HAP-1 (cell line): ENCODE measurements at regions not wholly inside any gene's neighbourhood (a gene's known extent, or its start where the extent isn't known, plus 50 kb on each side); places are given as distances from the start of the nearest gene placed in this dataset.
A peak's percentile ranks its signal among the peaks of the same experiment; 100 is the strongest.

ENCODE experiments used
- DNase-seq, 2 experiments: peaks; one replicate each; pipeline ENCODE4 v3.0.0-alpha.2; 2016 to 2020; ENCODE audit warnings: low spot score in 2 of 2
- H3K27me3 ChIP-seq: fragments of 250-450 bp; sonication (Bioruptor Pico); 2 replicates; pipeline ENCODE4 v1.5.1; 2020; ENCODE audit warnings: low read depth, mild to moderate bottlenecking, moderate library complexity
- H3K36me3 ChIP-seq: fragments of 250-450 bp; sonication (Bioruptor Pico); replicated peaks from 2 replicates; pipeline ENCODE4 v1.5.1; 2020; ENCODE audit warnings: mild to moderate bottlenecking
- H3K4me1 ChIP-seq: fragments of 250-450 bp; sonication (Bioruptor Pico); 2 replicates; pipeline ENCODE4 v1.5.1; 2020; ENCODE audit warnings: mild to moderate bottlenecking
- H3K4me3 ChIP-seq: fragments of 250-450 bp; sonication (Bioruptor Pico); 2 replicates; pipeline ENCODE4 v1.5.1; 2020; ENCODE audit warnings: mild to moderate bottlenecking, moderate library complexity
- H3K9me3 ChIP-seq: fragments of 250-450 bp; sonication (Bioruptor Pico); 2 replicates; pipeline ENCODE4 v1.5.1; 2020; ENCODE audit warnings: mild to moderate bottlenecking, moderate library complexity
- in situ Hi-C: fragments of 300-500 bp; cut with MboI; formaldehyde crosslinking; loops from 3 replicates; pipeline ENCODE4 v1.14.3; 2020; ENCODE audit warnings: low sequenced_read_pairs, inconsistent platforms, mixed read lengths

DNA sequence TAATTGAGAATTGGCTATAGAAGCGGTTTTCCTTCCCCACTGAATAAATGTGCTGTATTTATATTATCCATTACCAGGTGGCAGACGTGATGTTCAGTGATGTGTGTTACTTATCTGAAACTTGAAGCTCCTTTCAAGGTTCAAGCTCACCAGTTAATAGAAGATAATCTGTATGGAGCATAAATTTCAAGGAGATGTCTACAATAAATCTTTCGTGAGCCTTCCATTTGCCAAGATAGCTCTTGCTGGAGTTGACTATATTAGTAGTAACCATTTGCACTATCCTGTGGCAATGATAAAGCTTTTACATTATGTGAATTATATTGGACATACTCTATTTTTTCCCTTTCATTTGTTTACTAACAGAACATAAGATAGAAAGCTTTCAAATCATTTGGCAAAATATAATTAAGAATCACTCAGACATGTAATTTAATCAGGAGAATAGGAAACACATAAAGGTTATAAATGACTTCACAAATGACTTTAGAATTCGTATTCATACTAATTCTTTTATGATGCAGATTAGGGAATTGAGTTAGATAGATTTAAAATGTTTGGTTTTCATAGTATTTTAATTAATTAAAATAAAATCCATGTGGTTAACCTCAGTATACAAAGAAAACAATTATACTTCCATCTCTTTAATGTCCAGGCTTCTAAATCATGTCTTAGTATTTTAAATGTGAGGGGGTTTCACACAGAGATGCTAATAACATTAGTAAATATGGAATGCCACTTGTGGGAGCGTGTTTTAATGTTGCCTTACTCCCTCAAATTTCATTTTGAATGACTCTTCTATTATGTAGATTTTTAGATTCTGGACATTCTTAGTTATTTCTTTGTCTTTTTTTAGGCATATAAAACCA lies 664.4 kb upstream of the CDH8 start:
- Histone ChIP-seq H3K4me1 (peaks cover 13% of the 10 kb centered on the region), H3K27me3 (no peaks in the 10 kb centered on the region), H3K36me3 (no peaks in the 10 kb centered on the region), H3K4me3 (no peak overlapping the region), H3K9me3 (no peaks in the 10 kb centered on the region)
- in situ Hi-C loops, result loop anchor here (25.0 kb wide), 1 partner anchor 463 kb away; no protein-coding TSS in a partner anchor
- peak in 1 of 2 experiments; percentile 95 for DNase-seq

DNA sequence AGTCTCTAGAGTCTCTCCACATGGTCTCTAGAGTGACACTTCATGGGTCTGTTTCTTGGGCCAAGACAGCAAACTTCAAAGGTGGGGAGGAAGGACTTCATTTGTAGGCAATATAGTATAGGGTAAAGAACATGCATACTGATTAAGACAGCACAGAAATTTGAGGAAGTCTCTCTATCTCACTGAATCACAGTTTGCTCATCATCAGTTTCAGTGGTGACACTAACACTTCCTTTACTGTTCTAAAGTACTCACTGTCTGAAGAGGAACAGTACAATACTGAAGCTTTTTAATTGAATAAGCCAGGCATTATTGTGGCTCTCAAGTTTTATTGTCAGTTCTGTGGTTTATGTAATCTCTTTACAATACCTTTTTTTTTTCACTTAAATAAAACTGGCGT lies 656.4 kb upstream of the CDH8 start:
- in situ Hi-C loops, result loop anchor here (25.0 kb wide), 1 partner anchor 595 kb away; no protein-coding TSS in a partner anchor
- H3K27me3 ChIP-seq, result no peaks in the 10 kb centered on the region
- no peaks in the 10 kb centered on the region for H3K36me3 ChIP-seq
- H3K4me1 ChIP-seq, result peaks cover 11% of the 10 kb centered on the region
- H3K4me3 ChIP-seq, result no peak overlapping the region
- DNase-seq, result peak in 1 of 2 experiments; percentile 36
- H3K9me3 ChIP-seq, result peaks cover 11% of the 10 kb centered on the region

DNA sequence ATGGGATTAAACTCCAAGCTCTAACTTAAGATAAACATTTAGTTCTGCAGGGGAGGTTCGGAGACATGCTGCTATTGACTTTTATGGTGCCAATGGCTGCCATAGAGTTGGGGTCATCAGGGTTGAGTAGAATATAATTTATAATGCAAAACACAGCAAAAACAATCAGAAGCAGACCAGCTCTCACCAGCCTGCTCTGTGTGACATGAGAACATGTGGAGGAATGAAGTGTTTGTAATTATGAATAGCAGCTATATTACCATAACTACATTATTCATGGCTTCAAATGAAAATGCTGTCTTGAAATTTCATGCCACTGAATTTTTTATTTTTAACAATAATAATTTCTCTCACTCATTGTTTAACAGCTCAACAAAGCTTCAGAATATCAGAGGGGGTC lies 645.6 kb upstream of the CDH8 start:
- Histone ChIP-seq H3K36me3 (no peaks in the 10 kb centered on the region), H3K9me3 (peaks cover 12% of the 10 kb centered on the region), H3K4me1 (no peaks in the 10 kb centered on the region), H3K27me3 (no peaks in the 10 kb centered on the region), H3K4me3 (no peak overlapping the region)
- in situ Hi-C loops, result loop anchor here (25.0 kb wide), 1 partner anchor 605 kb away; no protein-coding TSS in a partner anchor
- no peak for DNase-seq

DNA sequence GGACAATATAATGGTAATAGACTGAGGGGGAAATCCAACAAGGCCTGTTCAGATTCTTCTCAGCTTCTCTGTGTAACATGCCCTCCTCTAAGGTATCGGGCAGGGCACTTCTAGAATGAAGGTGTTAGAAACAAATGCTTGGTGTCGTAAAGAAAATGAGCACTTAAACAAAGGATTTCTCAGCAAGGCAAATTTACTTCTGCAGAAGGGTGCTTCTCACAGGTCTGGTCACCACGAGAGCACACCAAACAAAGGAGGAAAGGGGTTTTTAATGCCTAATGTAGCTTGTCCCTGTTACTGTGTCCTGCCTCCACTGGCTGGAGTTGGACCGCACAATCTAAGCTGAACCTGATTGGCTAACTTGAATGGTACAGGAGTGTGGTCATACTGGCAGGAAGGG lies 642.6 kb upstream of the CDH8 start:
- no peak overlapping the region for H3K4me3 ChIP-seq
- H3K36me3 ChIP-seq, result no peaks in the 10 kb centered on the region
- DNase-seq, result no peak
- peaks cover 10% of the 10 kb centered on the region for H3K9me3 ChIP-seq
- H3K27me3 ChIP-seq, result no peaks in the 10 kb centered on the region
- in situ Hi-C loops, result loop anchor here (25.0 kb wide), 1 partner anchor 609 kb away; no protein-coding TSS in a partner anchor
- H3K4me1 ChIP-seq, result no peaks in the 10 kb centered on the region

DNA sequence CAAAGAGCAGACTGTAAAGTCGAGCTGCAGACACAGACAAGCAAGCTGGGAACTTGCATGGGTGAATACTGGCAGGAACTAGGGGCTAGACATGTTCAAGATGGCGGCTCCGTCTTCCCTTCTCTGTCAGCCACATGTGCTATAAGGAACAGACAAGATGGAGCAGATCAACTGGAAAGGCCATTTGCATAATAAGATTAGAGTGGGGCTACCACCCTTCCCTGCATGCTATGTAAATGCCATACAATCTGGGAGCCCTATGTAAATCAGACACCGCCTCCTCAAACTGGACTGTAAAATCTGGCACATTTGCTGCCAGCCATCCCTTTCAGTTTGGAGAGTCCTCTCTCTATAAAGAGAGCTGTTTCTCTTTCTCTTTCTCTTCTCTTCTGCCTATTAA lies 640.1 kb upstream of the CDH8 start:
- Histone ChIP-seq H3K36me3 (no peaks in the 10 kb centered on the region), H3K27me3 (no peaks in the 10 kb centered on the region), H3K9me3 (peaks cover 10% of the 10 kb centered on the region), H3K4me3 (no peak overlapping the region), H3K4me1 (no peaks in the 10 kb centered on the region)
- no peak for DNase-seq
- in situ Hi-C loops, result loop anchor here (25.0 kb wide), 1 partner anchor 611 kb away; no protein-coding TSS in a partner anchor

DNA sequence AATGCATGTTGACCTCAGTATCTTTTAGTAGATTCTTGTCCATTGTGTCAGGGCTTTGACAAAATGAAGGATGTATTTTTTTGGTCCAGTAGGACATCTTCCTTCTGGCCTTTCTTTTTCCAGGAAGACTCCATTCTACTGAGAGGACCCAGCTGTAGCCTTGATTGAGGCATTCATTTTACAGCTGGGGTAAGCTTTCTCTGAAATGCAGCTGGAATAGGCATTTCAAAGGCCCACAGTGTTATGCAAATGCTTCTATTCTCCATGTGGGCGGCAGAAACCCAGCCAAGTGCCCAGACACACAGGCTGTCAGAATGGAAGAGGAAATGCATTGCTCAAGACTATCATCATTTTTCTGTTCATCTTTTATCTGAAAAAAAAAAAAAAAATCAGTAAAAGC lies 629.0 kb upstream of the CDH8 start:
- Histone ChIP-seq H3K4me1 (peaks cover 12% of the 10 kb centered on the region), H3K27me3 (no peaks in the 10 kb centered on the region), H3K36me3 (no peaks in the 10 kb centered on the region), H3K4me3 (no peak overlapping the region), H3K9me3 (no peaks in the 10 kb centered on the region; the same call in 1 of the 2 replicates)
- in situ Hi-C loops, result no loop called here
- DNase-seq, result peak; percentile 79 to 93

DNA sequence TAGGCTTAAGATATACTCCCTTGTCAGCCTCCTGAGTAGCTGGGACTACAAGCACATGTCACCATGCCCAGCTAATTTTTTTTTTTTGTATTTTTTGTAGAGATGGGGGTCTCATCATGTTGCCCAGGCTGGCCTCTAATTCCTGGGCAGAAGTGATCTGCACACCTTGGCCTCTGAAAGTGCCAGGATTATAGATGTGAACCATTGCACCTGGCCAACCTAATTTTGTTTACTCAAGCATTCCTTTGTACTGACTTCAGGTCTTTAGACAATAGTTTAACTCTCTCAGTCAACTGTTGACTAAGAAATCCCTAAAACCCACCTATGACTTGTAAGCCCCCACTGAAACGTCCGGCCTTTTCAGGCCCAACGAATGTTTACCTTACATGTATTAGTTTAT lies 628.3 kb upstream of the CDH8 start:
- no peak for DNase-seq
- no peaks in the 10 kb centered on the region for H3K27me3 ChIP-seq

DNA sequence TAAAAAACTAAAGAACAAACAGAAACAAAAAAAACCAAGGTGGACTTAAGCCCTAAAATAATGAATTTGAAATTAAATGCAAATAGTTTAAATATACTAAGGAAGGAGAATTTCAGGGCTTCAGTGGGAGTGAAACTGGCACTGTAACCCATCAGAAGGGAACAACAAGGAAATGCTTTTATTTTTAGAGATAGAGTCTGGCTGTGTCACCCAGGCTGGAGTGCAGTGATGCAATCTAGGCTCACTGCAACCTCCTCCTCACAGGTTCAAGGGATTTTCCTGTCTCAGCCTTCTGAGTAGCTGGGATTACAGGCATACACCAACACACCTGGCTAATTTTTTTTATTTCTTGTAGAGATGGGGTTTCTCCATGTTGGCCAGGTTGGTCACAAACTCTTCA lies 625.2 kb upstream of the CDH8 start:
- no peaks in the 10 kb centered on the region for H3K9me3 ChIP-seq
- DNase-seq, result no peak
- peaks cover 12% of the 10 kb centered on the region for H3K4me1 ChIP-seq
- in situ Hi-C loops, result no loop called here
- no peaks in the 10 kb centered on the region for H3K36me3 ChIP-seq
- no peak overlapping the region for H3K4me3 ChIP-seq
- no peaks in the 10 kb centered on the region for H3K27me3 ChIP-seq

More for the DNA sequence above, 628.3 kb upstream of the CDH8 start:
- no peak overlapping the region for H3K4me3 ChIP-seq
- no peaks in the 10 kb centered on the region for H3K36me3 ChIP-seq
- H3K4me1 ChIP-seq, result peaks cover 12% of the 10 kb centered on the region
- H3K9me3 ChIP-seq, result no peaks in the 10 kb centered on the region; the same call in 1 of the 2 replicates
- in situ Hi-C loops, result no loop called here

DNA sequence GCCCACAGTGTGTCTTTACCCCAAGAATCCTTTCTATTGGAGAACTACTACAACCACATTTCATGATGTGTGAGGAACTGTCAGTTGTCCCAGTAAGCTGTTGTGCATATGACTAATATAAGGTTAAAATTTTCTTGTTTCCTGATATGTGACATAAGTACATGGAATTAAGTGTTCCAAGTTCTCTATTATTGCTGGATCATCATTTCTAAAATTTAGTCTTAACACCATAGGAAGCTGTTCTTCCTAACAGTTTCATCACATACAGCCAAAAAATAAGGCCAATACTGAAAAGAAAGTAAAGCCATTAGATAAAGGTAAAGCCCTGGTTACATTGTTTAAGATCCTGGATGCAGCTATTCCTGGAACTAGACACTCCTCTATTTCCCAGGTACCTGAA lies 620.9 kb upstream of the CDH8 start:
- no peak for DNase-seq
- H3K9me3 ChIP-seq, result no peaks in the 10 kb centered on the region
- H3K4me1 ChIP-seq, result no peaks in the 10 kb centered on the region
- H3K27me3 ChIP-seq, result no peaks in the 10 kb centered on the region
- H3K4me3 ChIP-seq, result no peak overlapping the region
- no peaks in the 10 kb centered on the region for H3K36me3 ChIP-seq
- in situ Hi-C loops, result no loop called here

DNA sequence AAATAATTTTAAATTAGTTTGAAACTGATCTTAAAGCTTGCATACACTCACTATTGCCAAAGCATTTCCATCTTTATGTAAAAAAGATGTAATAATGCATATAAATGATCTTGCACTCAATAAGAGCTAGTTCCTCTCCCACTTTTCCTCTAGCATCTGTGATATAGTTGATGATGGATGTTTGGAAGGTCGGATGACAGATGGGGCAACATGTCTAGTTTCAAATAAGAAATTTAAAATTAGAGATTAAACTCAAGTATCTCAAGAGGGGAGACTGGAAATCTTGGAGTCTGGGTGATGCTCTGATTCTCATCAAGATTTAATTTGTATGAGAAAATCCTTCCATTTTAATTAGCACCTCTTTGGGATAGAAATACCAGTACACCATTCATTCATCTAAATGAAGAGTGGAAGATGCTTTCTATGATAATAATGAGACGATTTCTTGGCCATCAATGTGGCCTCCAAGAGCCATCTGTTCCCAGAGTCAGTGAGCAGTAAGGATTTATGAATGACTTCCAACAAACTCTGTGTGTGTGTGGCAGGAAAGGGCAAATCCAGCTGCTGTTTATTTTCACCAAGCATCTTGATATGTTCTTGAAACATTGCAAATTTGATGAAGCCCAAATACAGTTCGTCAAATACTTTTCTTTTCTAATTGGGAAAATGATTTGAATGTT lies 616.3 kb upstream of the CDH8 start:
- no peak for DNase-seq
- Histone ChIP-seq H3K9me3 (no peaks in the 10 kb centered on the region), H3K4me1 (no peaks in the 10 kb centered on the region), H3K36me3 (no peaks in the 10 kb centered on the region), H3K4me3 (no peak overlapping the region), H3K27me3 (no peaks in the 10 kb centered on the region)
- in situ Hi-C loops, result no loop called here

DNA sequence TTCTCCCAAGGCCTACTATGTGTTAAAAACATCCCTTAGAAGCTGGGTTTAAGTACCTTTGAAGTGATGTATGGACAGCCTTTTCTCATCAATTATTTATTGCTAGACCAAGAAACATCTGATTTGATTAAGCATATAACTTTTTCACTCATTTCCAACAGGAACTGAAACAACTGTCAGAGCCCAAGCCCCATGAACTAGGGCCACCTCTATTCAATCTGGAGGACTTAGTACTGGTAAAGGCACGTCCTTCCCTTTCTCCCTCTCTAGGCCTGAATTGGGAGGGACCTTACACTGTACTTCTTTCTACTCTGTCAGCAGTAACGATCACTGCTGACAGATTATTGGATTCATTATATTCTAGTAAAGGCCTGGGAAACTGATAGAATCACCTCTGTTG lies 612.0 kb upstream of the CDH8 start:
- no peak overlapping the region for H3K4me3 ChIP-seq
- DNase-seq, result no peak
- in situ Hi-C loops, result no loop called here

DNA sequence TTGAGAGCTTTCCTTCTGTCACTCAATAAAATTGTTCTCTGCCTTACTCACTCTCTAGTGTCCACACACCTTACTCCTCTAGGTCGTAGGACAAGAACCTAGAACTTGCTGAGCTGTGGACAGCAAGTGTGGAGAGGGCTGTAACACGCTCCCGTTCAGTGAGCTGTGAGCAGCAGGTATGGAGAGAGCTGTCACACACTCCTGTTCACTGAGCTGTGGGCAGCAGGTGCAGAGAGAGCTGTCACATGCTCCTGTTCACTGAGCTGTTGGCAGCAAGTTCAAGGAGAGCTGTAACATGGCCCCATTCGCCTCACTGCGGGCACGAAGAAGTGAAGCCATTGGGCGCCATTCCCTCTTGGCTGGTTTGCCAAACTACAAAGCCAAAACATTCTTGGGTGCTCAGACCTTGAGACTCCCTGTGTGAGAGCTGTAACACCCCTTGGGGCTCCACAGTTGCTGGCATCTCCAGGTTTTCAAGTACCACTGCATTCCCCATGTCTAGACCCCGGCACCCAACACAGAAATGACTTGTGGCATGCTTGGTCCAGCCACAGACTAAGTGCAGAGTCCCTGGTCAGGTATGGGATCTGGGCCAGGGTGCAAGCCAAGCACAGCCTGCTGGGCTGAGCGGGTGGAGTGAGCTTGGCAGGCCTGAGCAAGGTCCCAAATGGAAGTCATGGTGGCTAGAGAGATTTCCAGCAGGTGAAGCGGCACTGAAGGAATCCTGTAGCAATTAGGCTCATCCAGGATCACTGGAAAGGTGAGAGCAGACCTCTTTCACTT lies 608.0 kb upstream of the CDH8 start:
- no peaks in the 10 kb centered on the region for H3K4me1 ChIP-seq
- H3K9me3 ChIP-seq, result no peaks in the 10 kb centered on the region; the same call in 1 of the 2 replicates
- H3K27me3 ChIP-seq, result no peaks in the 10 kb centered on the region
- H3K4me3 ChIP-seq, result no peak overlapping the region
- H3K36me3 ChIP-seq, result no peaks in the 10 kb centered on the region
- DNase-seq, result no peak
- in situ Hi-C loops, result no loop called here

More for the DNA sequence above, 612.0 kb upstream of the CDH8 start:
- Histone ChIP-seq H3K4me1 (no peaks in the 10 kb centered on the region), H3K27me3 (no peaks in the 10 kb centered on the region), H3K36me3 (no peaks in the 10 kb centered on the region), H3K9me3 (no peaks in the 10 kb centered on the region; the same call in 1 of the 2 replicates)

DNA sequence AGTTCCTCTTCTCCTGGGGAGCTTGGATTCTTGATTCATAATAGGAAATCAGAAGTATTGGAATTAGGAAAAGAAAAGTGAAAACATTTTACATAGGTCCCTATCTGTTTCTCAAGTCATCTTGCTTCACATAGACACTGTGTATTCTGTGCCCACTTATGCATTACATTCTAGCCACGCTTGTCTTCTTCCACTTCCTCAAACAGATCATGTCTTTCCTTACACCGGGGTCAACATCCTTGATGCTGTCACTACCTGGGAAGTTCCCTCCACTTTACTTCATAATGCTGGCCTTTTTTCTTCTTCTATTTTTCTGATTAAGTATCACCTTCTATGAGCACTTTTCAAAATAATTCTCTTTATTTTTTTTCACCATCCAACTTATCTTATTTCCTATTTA lies 606.4 kb upstream of the CDH8 start:
- no peak overlapping the region for H3K4me3 ChIP-seq
- in situ Hi-C loops, result no loop called here

More for the DNA sequence above, 606.4 kb upstream of the CDH8 start:
- H3K36me3 ChIP-seq, result no peaks in the 10 kb centered on the region
- no peaks in the 10 kb centered on the region for H3K4me1 ChIP-seq
- DNase-seq, result no peak
- no peaks in the 10 kb centered on the region for H3K27me3 ChIP-seq
- H3K9me3 ChIP-seq, result no peaks in the 10 kb centered on the region; the same call in 1 of the 2 replicates
